ENCODE measurements at regions not wholly inside any gene's neighbourhood (a gene's known extent, or its start where the extent isn't known, plus 50 kb on each side); places are given as distances from the start of the nearest gene placed in this dataset.

- H3K4me3 Mint-ChIP-seq (ENCODE audit: unreplicated experiment) = no peak overlapping the region
- H3K27me3 Mint-ChIP-seq (ENCODE audit: low read depth) = no peaks in the 10 kb centered on the region
- H3K9me3 Mint-ChIP-seq (ENCODE audit: low read depth) = peaks cover 9% of the 10 kb centered on the region
- TF ChIP-seq CTCF (IDR thresholded peaks at IDR 0.05) = no peak
- H3K4me1 Mint-ChIP-seq (ENCODE audit: low read depth) = no peaks in the 10 kb centered on the region
- no peak overlapping the region for H3K27ac Mint-ChIP-seq (ENCODE audit: unreplicated experiment)
- H3K36me3 Mint-ChIP-seq (ENCODE audit: low read depth) = no peaks in the 10 kb centered on the region
- DNase-seq (ENCODE audit: low spot score) = no peak
Measured at GRCh38 chr2:145221032-145221431, 701.1 kb upstream of the ZEB2 start.

GRCh38 chr2:145220496-145220895, 700.6 kb upstream of the ZEB2 start:
- DNase-seq (ENCODE audit: low spot score) = no peak
- H3K4me1 Mint-ChIP-seq (ENCODE audit: low read depth) = no peaks in the 10 kb centered on the region
- no peak overlapping the region for H3K4me3 Mint-ChIP-seq (ENCODE audit: unreplicated experiment)
- no peaks in the 10 kb centered on the region for H3K27me3 Mint-ChIP-seq (ENCODE audit: low read depth)
- H3K9me3 Mint-ChIP-seq (ENCODE audit: low read depth) = peaks cover 11% of the 10 kb centered on the region
- H3K27ac Mint-ChIP-seq (ENCODE audit: unreplicated experiment) = no peak overlapping the region
- no peaks in the 10 kb centered on the region for H3K36me3 Mint-ChIP-seq (ENCODE audit: low read depth)
- TF ChIP-seq CTCF (IDR thresholded peaks at IDR 0.05) = no peak

- no peak overlapping the region for H3K27ac Mint-ChIP-seq (ENCODE audit: unreplicated experiment)
- DNase-seq (ENCODE audit: low spot score) = no peak
- TF ChIP-seq CTCF (IDR thresholded peaks at IDR 0.05) = no peak
Measured at GRCh38 chr2:145207884-145208283, 688.0 kb upstream of the ZEB2 start.

GRCh38 chr2:145206496-145207281, 686.8 kb upstream of the ZEB2 start:
- peaks cover 18% of the 10 kb centered on the region for H3K9me3 Mint-ChIP-seq (ENCODE audit: low read depth)
- no peak overlapping the region for H3K4me3 Mint-ChIP-seq (ENCODE audit: unreplicated experiment)
- no peaks in the 10 kb centered on the region for H3K4me1 Mint-ChIP-seq (ENCODE audit: low read depth)
- no peaks in the 10 kb centered on the region for H3K27me3 Mint-ChIP-seq (ENCODE audit: low read depth)
- no peak for TF ChIP-seq CTCF (IDR thresholded peaks at IDR 0.05)
- no peak for DNase-seq (ENCODE audit: low spot score)
- H3K27ac Mint-ChIP-seq (ENCODE audit: unreplicated experiment) = no peak overlapping the region
- H3K36me3 Mint-ChIP-seq (ENCODE audit: low read depth) = peaks cover 7% of the 10 kb centered on the region

More at GRCh38 chr2:145207884-145208283, 688.0 kb upstream of the ZEB2 start:
- Mint-ChIP-seq H3K4me1 (ENCODE audit: low read depth) (no peaks in the 10 kb centered on the region), H3K9me3 (ENCODE audit: low read depth) (peaks cover 24% of the 10 kb centered on the region), H3K36me3 (ENCODE audit: low read depth) (peaks cover 11% of the 10 kb centered on the region), H3K4me3 (ENCODE audit: unreplicated experiment) (no peak overlapping the region), H3K27me3 (ENCODE audit: low read depth) (no peaks in the 10 kb centered on the region)

GRCh38 chr2:145203891-145204290, 684.0 kb upstream of the ZEB2 start:
- no peaks in the 10 kb centered on the region for H3K27me3 Mint-ChIP-seq (ENCODE audit: low read depth)
- H3K4me1 Mint-ChIP-seq (ENCODE audit: low read depth) = no peaks in the 10 kb centered on the region
- H3K27ac Mint-ChIP-seq (ENCODE audit: unreplicated experiment) = no peak overlapping the region
- no peaks in the 10 kb centered on the region for H3K9me3 Mint-ChIP-seq (ENCODE audit: low read depth)
- no peak for DNase-seq (ENCODE audit: low spot score)
- H3K4me3 Mint-ChIP-seq (ENCODE audit: unreplicated experiment) = no peak overlapping the region
- no peak for TF ChIP-seq CTCF (IDR thresholded peaks at IDR 0.05)
- H3K36me3 Mint-ChIP-seq (ENCODE audit: low read depth) = no peaks in the 10 kb centered on the region
